ENCODE measurements at regions not wholly inside any gene's neighbourhood (a gene's known extent, or its start where the extent isn't known, plus 50 kb on each side); places are given as distances from the start of the nearest gene placed in this dataset.

- Histone ChIP-seq H4K20me1 (ENCODE audit: insufficient read depth) (no peaks in the 10 kb centered on the region), H3K4me2 (ENCODE audit: low read length) (no peak overlapping the region), H3K4me3 (replicated peaks in 1 of 2; ENCODE audit: low read depth in 1 of 2, low read length in 2 of 2) (no peak overlapping the region), H3K27ac (ENCODE audit: low read depth, low read length) (no peak overlapping the region), H3K36me3 (ENCODE audit: control insufficient read depth in 1 of 2, insufficient read depth in 2 of 2, low read length in 2 of 2) (no peaks in the 10 kb centered on the region), H3K4me1 (ENCODE audit: control insufficient read depth in 1 of 2, insufficient read depth in 2 of 2, low read length in 2 of 2) (no peaks in the 10 kb centered on the region), H3K79me2 (ENCODE audit: insufficient read depth, low read length) (no peaks in the 10 kb centered on the region), H3K9ac (ENCODE audit: low read length) (no peak overlapping the region), H3K9me2 (ENCODE audit: insufficient read depth) (no peaks in the 10 kb centered on the region), H3K9me3 (ENCODE audit: control insufficient read depth in 1 of 2, insufficient read depth in 1 of 2, low read depth in 1 of 2, low read length in 2 of 2) (no peaks in the 10 kb centered on the region), H3K27me3 (ENCODE audit: insufficient read depth, low read length) (no peaks in the 10 kb centered on the region), H2AFZ (ENCODE audit: low read depth, low read length, poor library complexity, severe bottlenecking) (peak overlapping the region; percentile 9)
- ATAC-seq: no peak
- CTCF ChIA-PET: no interaction called here
- DNase-seq (ENCODE audit: low read depth, low spot score): no peak
- intact Hi-C loops (cut with micrococcal nuclease): no loop called here
- RAD21 ChIA-PET (ENCODE audit: low non-redundant PET in 1 of 2, low total read pairs in 2 of 2, uncharacterized antibody in 2 of 2, unreplicated experiment in 2 of 2): no interaction called here
- TF ChIP-seq ZFX (IDR thresholded peaks at IDR 0.05): no peak
- no peak for TF ChIP-seq FOSL1 (IDR thresholded peaks at IDR 0.05; ENCODE audit: low read depth)
- no peak for TF ChIP-seq REST (IDR thresholded peaks at IDR 0.05; ENCODE audit: low read depth)
- no peak for TF ChIP-seq EZH2phosphoT487 (IDR thresholded peaks at IDR 0.05; ENCODE audit: borderline replicate concordance)
- TF ChIP-seq TCF7L2 (IDR thresholded peaks at IDR 0.05; ENCODE audit: borderline replicate concordance, extremely low read depth, insufficient read depth, insufficient read length): no peak
- TF ChIP-seq EGR1 (IDR thresholded peaks at IDR 0.05; ENCODE audit: low read depth): no peak
- no peak for TF ChIP-seq ATF3 (IDR thresholded peaks at IDR 0.05)
- TF ChIP-seq RAD21 (IDR thresholded peaks at IDR 0.05; ENCODE audit: low read depth): no peak
- no peak for TF ChIP-seq EZH2 (IDR thresholded peaks at IDR 0.05)
- TF ChIP-seq CBX3 (IDR thresholded peaks at IDR 0.05; ENCODE audit: low read depth): no peak
- TF ChIP-seq POLR2A (IDR thresholded peaks at IDR 0.05; ENCODE audit: borderline replicate concordance, extremely low read depth, insufficient read depth, insufficient read length): no peak
- no peak for TF ChIP-seq MAX (IDR thresholded peaks at IDR 0.05)
- TF ChIP-seq ZNF274 (IDR thresholded peaks at IDR 0.05; ENCODE audit: low read depth, low read length): no peak
- no peak for TF ChIP-seq SRF (IDR thresholded peaks at IDR 0.05; ENCODE audit: low read depth)
- no peak for TF ChIP-seq CTCF (IDR thresholded peaks at IDR 0.05 in 2 of 3, conservative IDR thresholded peaks at IDR 0.05 in 1 of 3; ENCODE audit: borderline replicate concordance in 1 of 3, insufficient read depth in 1 of 3, low read depth in 2 of 3, low read length in 2 of 3)
- POLR2A ChIA-PET: no interaction called here
- BruUV-seq (replicated peaks): no TSS peak
Observed at GRCh38 chr4:34271479-34272355, 1972.6 kb downstream of the ARAP2 start.

Data from HCT116 (cell line).